ENCODE measurements at regions not wholly inside any gene's neighbourhood (a gene's known extent, or its start where the extent isn't known, plus 50 kb on each side); places are given as distances from the start of the nearest gene placed in this dataset.

- DNase-seq: no peak
- Histone ChIP-seq H3K4me3 (no peak overlapping the region), H3K4me1 (no peaks in the 10 kb centered on the region), H3K27me3 (ENCODE audit: low read depth) (no peaks in the 10 kb centered on the region), H3K9me3 (peaks cover 10% of the 10 kb centered on the region), H3K27ac (no peak overlapping the region), H3K36me3 (no peaks in the 10 kb centered on the region)
- intact Hi-C loops (cut with DNase I): no loop called here
- TF ChIP-seq CTCF (IDR thresholded peaks at IDR 0.05): no peak
- ATAC-seq: no peak
Observed at GRCh38 chr2:106614511-106615291, 127.5 kb downstream of the CD8B2 start.

GRCh38 chr2:106618614-106619013, 131.4 kb downstream of the CD8B2 start:
- intact Hi-C loops (cut with DNase I): no loop called here

GRCh38 chr2:106623456-106623855, 136.3 kb downstream of the CD8B2 start:
- Histone ChIP-seq H3K27me3 (ENCODE audit: low read depth) (no peaks in the 10 kb centered on the region), H3K4me1 (no peaks in the 10 kb centered on the region), H3K27ac (no peak overlapping the region), H3K4me3 (no peak overlapping the region), H3K36me3 (no peaks in the 10 kb centered on the region), H3K9me3 (no peaks in the 10 kb centered on the region)
- intact Hi-C loops (cut with DNase I): no loop called here
- DNase-seq (no peak), ATAC-seq (no peak)
- no peak for TF ChIP-seq CTCF (IDR thresholded peaks at IDR 0.05)

More at GRCh38 chr2:106618614-106619013, 131.4 kb downstream of the CD8B2 start:
- Histone ChIP-seq H3K9me3 (no peaks in the 10 kb centered on the region), H3K27ac (no peak overlapping the region), H3K36me3 (no peaks in the 10 kb centered on the region), H3K27me3 (ENCODE audit: low read depth) (no peaks in the 10 kb centered on the region), H3K4me1 (no peaks in the 10 kb centered on the region), H3K4me3 (no peak overlapping the region)
- DNase-seq: no peak
- no peak for ATAC-seq
- no peak for TF ChIP-seq CTCF (IDR thresholded peaks at IDR 0.05)

GRCh38 chr2:106624787-106625380, 137.7 kb downstream of the CD8B2 start:
- no peaks in the 10 kb centered on the region for H3K27me3 ChIP-seq (ENCODE audit: low read depth)
- H3K27ac ChIP-seq: no peak overlapping the region
- no peak for TF ChIP-seq CTCF (IDR thresholded peaks at IDR 0.05)
- no peak overlapping the region for H3K4me3 ChIP-seq
- H3K36me3 ChIP-seq: no peaks in the 10 kb centered on the region
- DNase-seq (no peak), ATAC-seq (no peak)
- no peaks in the 10 kb centered on the region for H3K4me1 ChIP-seq
- no peaks in the 10 kb centered on the region for H3K9me3 ChIP-seq
- intact Hi-C loops (cut with DNase I): no loop called here

GRCh38 chr2:106628377-106628776, 141.2 kb downstream of the CD8B2 start:
- intact Hi-C loops (cut with DNase I): no loop called here
- DNase-seq (no peak), ATAC-seq (no peak)
- H3K36me3 ChIP-seq: no peaks in the 10 kb centered on the region
- H3K4me1 ChIP-seq: no peaks in the 10 kb centered on the region
- H3K27me3 ChIP-seq (ENCODE audit: low read depth): no peaks in the 10 kb centered on the region
- H3K27ac ChIP-seq: no peak overlapping the region
- no peak for TF ChIP-seq CTCF (IDR thresholded peaks at IDR 0.05)
- H3K9me3 ChIP-seq: no peaks in the 10 kb centered on the region
- no peak overlapping the region for H3K4me3 ChIP-seq

Measured in lower lobe of right lung (tissue), 2 donors.